Hepatocyte (in vitro differentiated cells): ENCODE measurements at regions not wholly inside any gene's neighbourhood (a gene's known extent, or its start where the extent isn't known, plus 50 kb on each side); places are given as distances from the start of the nearest gene placed in this dataset.

Source experiments
- CTCF ChIP-seq: fragments of 200-600 bp; sonication (generic); IDR thresholded peaks from 2 replicates; pipeline ENCODE4 v1.5.1; 2016; ENCODE audit warnings: antibody characterized with exemption, mild to moderate bottlenecking; ENCODE audit not compliant: poor library complexity
- EZH2 ChIP-seq: fragments of 200-600 bp; sonication (generic); IDR thresholded peaks from 2 replicates; pipeline ENCODE4 v1.6.1; 2016; ENCODE audit warnings: antibody characterized with exemption, mild to moderate bottlenecking, borderline replicate concordance

DNA sequence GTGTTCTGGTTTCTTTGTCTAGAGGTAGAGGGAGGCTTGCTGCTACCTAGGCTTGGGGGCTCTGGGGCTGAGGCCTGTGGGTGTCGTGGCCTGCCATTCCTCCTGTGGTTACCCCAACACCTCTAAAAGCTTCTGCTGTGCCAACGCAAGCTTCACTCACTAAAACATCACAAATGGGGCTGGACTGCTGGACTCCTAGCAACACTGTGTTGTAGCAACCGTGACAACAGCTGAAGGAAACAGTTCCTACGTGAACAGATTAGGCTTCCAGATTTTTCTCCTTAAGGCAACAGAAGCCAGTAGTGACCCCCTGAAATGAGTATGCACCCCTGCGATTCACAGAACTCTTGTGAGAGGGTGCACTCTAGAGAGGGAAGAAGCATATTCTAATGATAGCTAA lies 138.3 kb upstream of the TEX13D start:
- TF ChIP-seq CTCF (no peak), EZH2 (no peak)
